Neutrophil (primary cell): ENCODE measurements at regions not wholly inside any gene's neighbourhood (a gene's known extent, or its start where the extent isn't known, plus 50 kb on each side); places are given as distances from the start of the nearest gene placed in this dataset.

Experiments used
- H3K27ac ChIP-seq: fragments of 200-600 bp; sonication (generic); 2 replicates; pipeline ENCODE4 v1.5.1; 2016; ENCODE audit warnings: mild to moderate bottlenecking, moderate library complexity
- H3K27me3 ChIP-seq: fragments of 200-600 bp; sonication (generic); 2 replicates; pipeline ENCODE4 v1.6.0; 2016; ENCODE audit warnings: mild to moderate bottlenecking
- H3K36me3 ChIP-seq: fragments of 200-600 bp; sonication (generic); 2 replicates; pipeline ENCODE4 v1.5.1; 2017
- H3K4me1 ChIP-seq, 2 experiments: fragments of 200-600 bp in 1 of 2; sonication (generic) in 1 of 2; 1 replicate in 1 of 2; 2 replicates in 1 of 2; pipeline versions ENCODE4 v1.5.1 to v1.6.1; 2013 to 2016; ENCODE audit warnings: low read depth in 1 of 2, low read length in 1 of 2, mild to moderate bottlenecking in 1 of 2, moderate library complexity in 1 of 2; ENCODE audit not compliant: control insufficient read depth in 1 of 2, insufficient read depth in 1 of 2
- H3K4me3 ChIP-seq, 2 experiments: fragments of 200-600 bp in 1 of 2; sonication (generic) in 1 of 2; 1 replicate in 1 of 2; 2 replicates in 1 of 2; pipeline ENCODE4 v1.5.1; 2013 to 2016; ENCODE audit warnings: low read depth in 1 of 2, low read length in 1 of 2, mild to moderate bottlenecking in 1 of 2, moderate library complexity in 1 of 2
- H3K9me3 ChIP-seq: fragments of 200-600 bp; sonication (generic); 2 replicates; pipeline ENCODE4 v1.5.1; 2016
- TF ChIP-seq, protein P1 (sequence below): fragments of 200-600 bp; sonication (generic); IDR thresholded peaks from 2 replicates; pipeline ENCODE4 v1.5.1; 2016; ENCODE audit warnings: antibody characterized with exemption

DNA sequence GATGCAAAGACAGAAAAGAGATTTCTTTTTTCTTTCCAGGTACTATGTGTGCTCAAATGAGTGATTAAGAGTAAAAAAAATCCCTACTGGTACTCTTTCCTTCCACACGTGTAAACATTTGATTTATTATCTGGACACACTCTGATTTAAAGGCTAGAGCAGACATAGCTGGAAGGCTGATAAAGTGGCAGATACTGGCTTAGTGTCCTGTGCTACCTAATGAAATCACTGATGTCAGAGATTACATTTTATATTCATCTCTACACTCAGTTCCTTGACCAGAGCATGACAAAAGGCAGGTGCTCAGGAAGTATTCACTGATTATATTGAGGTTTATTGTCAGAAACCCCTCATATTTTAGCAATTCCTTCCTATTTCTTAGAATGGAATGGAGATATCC is 136.6 kb upstream of the SLC38A2 start:
- no peak overlapping the region for H3K4me3 ChIP-seq
- no peaks in the 10 kb centered on the region for H3K9me3 ChIP-seq
- H3K27ac ChIP-seq = no peak overlapping the region
- no peaks in the 10 kb centered on the region for H3K4me1 ChIP-seq
- H3K27me3 ChIP-seq = no peaks in the 10 kb centered on the region
- TF ChIP-seq, protein P1, sequence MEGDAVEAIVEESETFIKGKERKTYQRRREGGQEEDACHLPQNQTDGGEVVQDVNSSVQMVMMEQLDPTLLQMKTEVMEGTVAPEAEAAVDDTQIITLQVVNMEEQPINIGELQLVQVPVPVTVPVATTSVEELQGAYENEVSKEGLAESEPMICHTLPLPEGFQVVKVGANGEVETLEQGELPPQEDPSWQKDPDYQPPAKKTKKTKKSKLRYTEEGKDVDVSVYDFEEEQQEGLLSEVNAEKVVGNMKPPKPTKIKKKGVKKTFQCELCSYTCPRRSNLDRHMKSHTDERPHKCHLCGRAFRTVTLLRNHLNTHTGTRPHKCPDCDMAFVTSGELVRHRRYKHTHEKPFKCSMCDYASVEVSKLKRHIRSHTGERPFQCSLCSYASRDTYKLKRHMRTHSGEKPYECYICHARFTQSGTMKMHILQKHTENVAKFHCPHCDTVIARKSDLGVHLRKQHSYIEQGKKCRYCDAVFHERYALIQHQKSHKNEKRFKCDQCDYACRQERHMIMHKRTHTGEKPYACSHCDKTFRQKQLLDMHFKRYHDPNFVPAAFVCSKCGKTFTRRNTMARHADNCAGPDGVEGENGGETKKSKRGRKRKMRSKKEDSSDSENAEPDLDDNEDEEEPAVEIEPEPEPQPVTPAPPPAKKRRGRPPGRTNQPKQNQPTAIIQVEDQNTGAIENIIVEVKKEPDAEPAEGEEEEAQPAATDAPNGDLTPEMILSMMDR = no peak
- H3K36me3 ChIP-seq = no peaks in the 10 kb centered on the region

DNA sequence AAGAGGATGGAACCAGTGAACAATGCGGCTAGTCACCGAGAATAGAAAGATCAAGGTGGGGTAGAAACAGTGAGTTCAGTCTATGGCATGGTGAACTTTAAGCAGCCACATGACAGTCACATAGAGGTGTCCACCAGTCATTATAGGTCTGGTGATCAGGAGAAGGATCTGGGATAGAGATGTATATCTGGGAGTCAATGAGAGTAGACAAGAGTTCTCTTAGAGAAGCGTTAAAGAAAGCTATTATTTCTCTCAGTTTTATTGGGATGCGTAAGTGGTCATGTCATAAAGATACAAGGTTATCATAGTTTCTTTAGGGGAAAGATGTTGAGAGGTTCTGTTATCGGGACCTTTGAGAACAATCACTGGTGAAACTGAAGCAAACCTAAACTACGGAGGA is 136.1 kb upstream of the SLC38A2 start:
- H3K27me3 ChIP-seq = no peaks in the 10 kb centered on the region
- H3K36me3 ChIP-seq = no peaks in the 10 kb centered on the region
- H3K27ac ChIP-seq = no peak overlapping the region
- no peaks in the 10 kb centered on the region for H3K9me3 ChIP-seq
- H3K4me1 ChIP-seq = no peaks in the 10 kb centered on the region
- no peak overlapping the region for H3K4me3 ChIP-seq
- TF ChIP-seq, protein P1 = no peak

DNA sequence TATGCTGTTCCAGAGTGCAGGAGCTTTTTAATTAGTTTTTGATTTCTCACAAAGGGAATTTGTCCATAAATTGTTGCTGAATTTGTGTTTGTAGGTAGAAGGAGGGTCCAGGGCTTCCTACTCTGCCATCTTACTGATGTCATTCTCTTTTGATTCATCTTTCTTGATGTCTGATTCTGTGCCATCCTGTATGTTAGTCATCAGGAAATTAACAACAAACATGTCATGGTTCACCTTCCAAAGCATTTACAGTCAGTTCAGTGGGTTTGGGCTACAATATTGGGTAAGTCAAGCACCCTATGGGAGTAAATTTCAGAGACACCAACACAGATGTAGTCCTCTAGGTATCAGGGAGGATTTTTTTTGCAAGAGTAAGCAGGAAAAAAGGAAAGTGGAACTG is 135.2 kb upstream of the SLC38A2 start:
- no peaks in the 10 kb centered on the region for H3K4me1 ChIP-seq
- H3K36me3 ChIP-seq = no peaks in the 10 kb centered on the region
- H3K9me3 ChIP-seq = no peaks in the 10 kb centered on the region
- no peak overlapping the region for H3K4me3 ChIP-seq
- no peaks in the 10 kb centered on the region for H3K27me3 ChIP-seq
- TF ChIP-seq, protein P1 = no peak
- H3K27ac ChIP-seq = no peak overlapping the region

DNA sequence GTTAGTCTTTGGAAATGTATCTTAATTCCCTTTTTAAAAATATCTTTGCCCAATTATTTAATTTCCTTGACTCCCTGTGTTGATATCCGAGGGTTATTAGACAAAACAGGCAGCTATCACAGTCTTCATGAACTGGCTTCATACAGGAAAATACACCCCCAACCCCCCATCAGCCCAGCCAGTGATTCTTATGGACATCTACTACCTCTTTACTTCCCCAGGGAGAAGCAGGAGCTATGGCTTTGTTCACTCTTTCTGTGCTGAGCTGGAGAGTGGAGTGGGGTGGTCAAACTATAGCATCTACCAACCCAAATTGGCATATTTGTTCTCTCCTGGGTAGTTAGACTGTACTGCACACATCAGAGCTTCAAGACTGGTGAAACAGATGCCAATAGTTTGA is 134.4 kb upstream of the SLC38A2 start:
- Histone ChIP-seq H3K9me3 (no peaks in the 10 kb centered on the region), H3K27ac (no peak overlapping the region), H3K4me1 (no peaks in the 10 kb centered on the region), H3K36me3 (no peaks in the 10 kb centered on the region), H3K4me3 (no peak overlapping the region), H3K27me3 (no peaks in the 10 kb centered on the region)
- TF ChIP-seq, protein P1 = no peak

DNA sequence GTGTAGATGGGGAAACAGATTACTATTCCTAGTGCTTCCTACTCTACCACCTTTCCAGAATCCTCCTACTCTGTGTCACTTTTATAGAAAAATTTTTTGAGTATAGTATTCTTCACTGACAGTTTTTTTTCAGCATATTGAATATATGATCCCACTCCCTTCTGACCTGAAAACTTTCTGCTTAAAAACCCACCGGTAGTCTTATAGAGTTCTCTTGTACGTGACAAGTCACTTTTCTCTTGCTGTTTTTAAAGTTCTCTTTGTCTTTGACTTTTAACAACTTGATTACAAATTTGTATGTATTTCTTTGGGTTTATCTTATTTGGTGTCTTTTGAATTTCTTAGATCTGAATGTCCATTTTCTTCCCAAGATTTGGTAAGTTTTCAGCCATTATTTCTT is 133.6 kb upstream of the SLC38A2 start:
- Histone ChIP-seq H3K27me3 (no peaks in the 10 kb centered on the region), H3K36me3 (no peaks in the 10 kb centered on the region), H3K27ac (no peak overlapping the region), H3K4me3 (no peak overlapping the region), H3K9me3 (no peaks in the 10 kb centered on the region), H3K4me1 (no peaks in the 10 kb centered on the region)
- TF ChIP-seq, protein P1 = no peak

DNA sequence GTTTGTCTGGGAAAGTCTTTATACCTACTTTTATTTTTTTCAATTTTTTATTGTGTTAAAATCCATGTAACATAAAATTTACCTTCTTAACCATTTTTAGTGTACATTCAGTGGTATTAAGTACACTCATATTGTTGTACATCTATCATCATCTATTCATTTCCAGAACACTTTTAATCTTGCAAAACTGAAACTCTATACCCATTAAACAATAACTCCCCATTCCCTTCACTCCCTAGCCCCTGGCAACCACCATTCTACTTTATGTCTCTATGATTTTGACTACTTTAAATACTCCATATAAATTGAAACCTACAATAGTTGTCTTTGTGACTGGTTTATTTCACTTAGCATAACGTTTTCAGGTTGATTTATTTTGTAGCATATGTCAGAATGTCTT is 131.9 kb upstream of the SLC38A2 start:
- H3K9me3 ChIP-seq = no peaks in the 10 kb centered on the region
- no peaks in the 10 kb centered on the region for H3K27me3 ChIP-seq
- H3K36me3 ChIP-seq = no peaks in the 10 kb centered on the region
- no peak overlapping the region for H3K4me3 ChIP-seq
- H3K4me1 ChIP-seq = no peaks in the 10 kb centered on the region
- TF ChIP-seq, protein P1 = no peak
- no peak overlapping the region for H3K27ac ChIP-seq
